ENCODE measurements at regions not wholly inside any gene's neighbourhood (a gene's known extent, or its start where the extent isn't known, plus 50 kb on each side); places are given as distances from the start of the nearest gene placed in this dataset.

DNA sequence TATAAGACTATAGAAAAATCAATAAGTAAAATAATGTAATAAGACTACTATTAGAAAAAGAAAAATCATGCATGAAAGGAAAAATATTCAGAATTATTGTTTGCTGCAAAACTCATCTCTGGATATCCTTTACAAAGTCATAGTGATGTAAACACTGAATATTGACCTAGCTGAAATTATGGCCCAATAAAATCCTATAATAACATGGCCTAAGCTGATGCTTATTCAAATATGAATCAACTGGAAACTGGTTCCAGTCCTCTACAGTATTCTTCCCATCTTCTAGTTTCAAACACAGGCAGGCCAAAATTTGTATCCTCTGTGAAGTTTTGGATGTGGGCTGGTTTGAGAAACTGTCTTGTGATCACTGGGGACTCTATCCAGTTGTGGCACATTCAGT is 134.5 kb downstream of the CNTN3 start:
- Histone ChIP-seq H3K9me3 (no peaks in the 10 kb centered on the region), H3K4me1 (no peaks in the 10 kb centered on the region), H3K27me3 (no peaks in the 10 kb centered on the region), H3K4me3 (no peak overlapping the region), H3K27ac (no peak overlapping the region), H3K36me3 (no peaks in the 10 kb centered on the region)
- no peak for DNase-seq (ENCODE audit: low spot score)
- TF ChIP-seq, protein P1, sequence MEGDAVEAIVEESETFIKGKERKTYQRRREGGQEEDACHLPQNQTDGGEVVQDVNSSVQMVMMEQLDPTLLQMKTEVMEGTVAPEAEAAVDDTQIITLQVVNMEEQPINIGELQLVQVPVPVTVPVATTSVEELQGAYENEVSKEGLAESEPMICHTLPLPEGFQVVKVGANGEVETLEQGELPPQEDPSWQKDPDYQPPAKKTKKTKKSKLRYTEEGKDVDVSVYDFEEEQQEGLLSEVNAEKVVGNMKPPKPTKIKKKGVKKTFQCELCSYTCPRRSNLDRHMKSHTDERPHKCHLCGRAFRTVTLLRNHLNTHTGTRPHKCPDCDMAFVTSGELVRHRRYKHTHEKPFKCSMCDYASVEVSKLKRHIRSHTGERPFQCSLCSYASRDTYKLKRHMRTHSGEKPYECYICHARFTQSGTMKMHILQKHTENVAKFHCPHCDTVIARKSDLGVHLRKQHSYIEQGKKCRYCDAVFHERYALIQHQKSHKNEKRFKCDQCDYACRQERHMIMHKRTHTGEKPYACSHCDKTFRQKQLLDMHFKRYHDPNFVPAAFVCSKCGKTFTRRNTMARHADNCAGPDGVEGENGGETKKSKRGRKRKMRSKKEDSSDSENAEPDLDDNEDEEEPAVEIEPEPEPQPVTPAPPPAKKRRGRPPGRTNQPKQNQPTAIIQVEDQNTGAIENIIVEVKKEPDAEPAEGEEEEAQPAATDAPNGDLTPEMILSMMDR (IDR thresholded peaks at IDR 0.05), result no peak

DNA sequence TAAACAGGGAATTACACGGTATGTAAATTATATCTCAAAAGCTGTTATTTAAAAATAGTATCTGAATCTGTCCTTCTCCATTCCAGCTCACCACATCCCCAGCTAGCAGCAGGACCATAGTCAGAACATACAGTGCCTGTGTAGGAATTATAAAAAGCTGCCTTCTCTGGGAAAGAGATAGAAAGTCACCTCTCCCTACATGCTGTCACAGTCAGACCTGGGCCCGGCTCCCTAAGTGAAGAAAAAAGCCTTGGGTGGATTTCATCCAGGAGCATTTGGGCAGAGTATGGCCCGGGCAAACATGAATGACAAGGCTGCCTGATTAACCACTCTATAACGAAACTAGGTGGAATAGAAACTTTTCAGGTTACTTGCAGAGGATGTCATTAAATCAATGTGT is 144.1 kb downstream of the CNTN3 start:
- TF ChIP-seq, protein P1 (IDR thresholded peaks at IDR 0.05), result no peak
- Histone ChIP-seq H3K27ac (no peak overlapping the region), H3K9me3 (no peaks in the 10 kb centered on the region), H3K4me3 (no peak overlapping the region), H3K27me3 (no peaks in the 10 kb centered on the region), H3K36me3 (no peaks in the 10 kb centered on the region), H3K4me1 (no peaks in the 10 kb centered on the region)
- no peak for DNase-seq (ENCODE audit: low spot score)

DNA sequence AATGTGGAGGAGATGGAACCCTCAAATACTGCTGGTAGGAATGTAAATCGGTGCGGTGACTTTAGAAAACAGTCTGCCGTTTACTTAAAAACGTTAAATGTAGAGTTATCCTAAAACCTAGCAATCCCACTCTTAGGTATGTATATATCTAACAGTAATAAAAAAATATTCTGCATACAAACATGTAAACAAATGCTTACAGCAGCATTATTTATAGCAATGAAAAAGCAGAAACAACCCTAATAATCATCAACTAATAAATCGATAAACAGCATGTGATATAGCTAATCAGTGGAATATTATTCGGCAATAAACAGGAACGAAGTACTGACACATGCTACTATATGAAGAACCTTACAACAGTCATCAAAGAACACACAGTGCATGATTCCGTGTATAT is 144.7 kb downstream of the CNTN3 start:
- Histone ChIP-seq H3K27me3 (no peaks in the 10 kb centered on the region), H3K27ac (no peak overlapping the region), H3K9me3 (no peaks in the 10 kb centered on the region), H3K36me3 (no peaks in the 10 kb centered on the region), H3K4me3 (no peak overlapping the region), H3K4me1 (no peaks in the 10 kb centered on the region)
- TF ChIP-seq, protein P1 (IDR thresholded peaks at IDR 0.05), result no peak
- DNase-seq (ENCODE audit: low spot score), result no peak

DNA sequence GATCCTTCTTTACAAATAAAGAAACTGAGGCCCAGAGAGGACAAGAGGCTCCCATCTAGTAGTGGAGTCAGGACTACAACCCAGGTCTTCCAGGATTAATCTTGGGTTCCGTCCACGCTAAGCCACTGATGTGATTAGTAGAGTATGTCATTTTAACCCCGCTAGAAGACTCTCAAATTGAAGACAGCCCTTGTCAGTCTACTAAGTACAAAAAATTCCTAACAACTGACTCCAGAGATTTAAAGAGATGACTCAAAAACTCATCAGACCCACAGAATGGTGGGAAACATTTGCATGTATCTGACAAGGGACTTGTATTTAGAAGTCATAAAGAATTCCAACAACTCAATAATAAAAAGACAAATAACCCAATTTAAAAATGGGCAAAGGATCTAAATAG is 145.3 kb downstream of the CNTN3 start:
- TF ChIP-seq, protein P1 (IDR thresholded peaks at IDR 0.05), result no peak
- H3K9me3 ChIP-seq, result no peaks in the 10 kb centered on the region
- H3K4me1 ChIP-seq, result no peaks in the 10 kb centered on the region
- H3K4me3 ChIP-seq, result no peak overlapping the region
- DNase-seq (ENCODE audit: low spot score), result no peak
- no peaks in the 10 kb centered on the region for H3K36me3 ChIP-seq
- H3K27me3 ChIP-seq, result no peaks in the 10 kb centered on the region
- no peak overlapping the region for H3K27ac ChIP-seq

DNA sequence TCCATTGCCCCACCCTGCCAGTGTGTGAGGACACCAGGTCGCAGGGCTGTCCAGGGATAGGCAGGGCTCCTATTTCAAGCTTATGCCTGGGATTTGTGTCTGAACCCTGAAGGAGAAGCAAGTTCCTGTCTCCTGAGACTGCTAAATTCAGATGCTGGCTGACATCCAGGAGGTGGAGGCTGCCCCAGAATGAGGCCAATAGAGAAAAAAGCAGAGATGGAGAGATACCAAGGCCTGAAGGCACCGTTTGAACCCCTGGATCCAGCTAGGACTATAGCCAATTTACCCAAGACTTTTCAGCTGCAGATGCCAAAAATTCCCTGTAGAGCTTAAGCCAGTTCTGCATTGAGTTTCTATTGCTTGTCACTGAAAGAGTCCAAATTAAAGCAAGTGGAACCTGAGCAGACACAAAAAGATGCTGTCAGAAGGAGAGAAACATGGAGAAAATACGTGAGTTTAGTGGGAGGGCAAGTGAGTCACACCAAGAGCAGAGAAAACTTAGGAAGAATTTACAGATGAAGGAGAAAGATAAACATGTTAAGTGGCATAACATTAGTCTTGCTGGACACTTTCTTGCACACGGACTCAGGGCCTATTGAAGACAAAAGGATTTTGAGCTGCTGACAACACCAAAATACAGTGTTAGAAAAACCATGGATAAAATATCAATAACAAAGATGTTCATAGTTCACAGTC is 148.6 kb downstream of the CNTN3 start:
- no peaks in the 10 kb centered on the region for H3K4me1 ChIP-seq
- H3K4me3 ChIP-seq, result no peak overlapping the region
- H3K36me3 ChIP-seq, result no peaks in the 10 kb centered on the region
- H3K27ac ChIP-seq, result no peak overlapping the region
- TF ChIP-seq, protein P1 (IDR thresholded peaks at IDR 0.05), result no peak
- H3K9me3 ChIP-seq, result no peaks in the 10 kb centered on the region
- H3K27me3 ChIP-seq, result no peaks in the 10 kb centered on the region
- no peak for DNase-seq (ENCODE audit: low spot score)

DNA sequence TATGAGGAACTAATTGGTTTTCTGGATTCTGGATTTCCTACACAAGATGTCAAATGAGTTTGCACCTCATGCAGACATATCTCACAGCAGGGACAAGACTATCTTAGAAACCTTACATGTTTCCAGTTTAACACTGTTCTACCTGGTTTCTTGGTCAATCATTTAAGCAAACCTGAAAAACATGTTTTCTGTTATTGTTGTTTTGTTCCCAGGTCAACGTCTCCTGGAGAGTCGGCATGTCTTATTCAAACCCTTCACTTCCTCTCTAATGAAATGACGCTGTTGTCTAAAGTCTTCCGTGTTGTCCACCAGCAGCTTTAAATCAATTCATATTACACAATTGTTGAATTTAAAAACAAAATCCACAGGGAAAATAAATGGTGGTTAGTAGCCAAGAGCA is 150.9 kb downstream of the CNTN3 start:
- Histone ChIP-seq H3K4me1 (no peaks in the 10 kb centered on the region), H3K4me3 (no peak overlapping the region), H3K27ac (no peak overlapping the region), H3K9me3 (no peaks in the 10 kb centered on the region), H3K36me3 (no peaks in the 10 kb centered on the region), H3K27me3 (no peaks in the 10 kb centered on the region)
- no peak for DNase-seq (ENCODE audit: low spot score)
- TF ChIP-seq, protein P1 (IDR thresholded peaks at IDR 0.05), result no peak
